ENCODE measurements at regions not wholly inside any gene's neighbourhood (a gene's known extent, or its start where the extent isn't known, plus 50 kb on each side); places are given as distances from the start of the nearest gene placed in this dataset.
A peak's percentile ranks its signal among the peaks of the same experiment; 100 is the strongest.
"Not testable (repeated sequence)": the region's sequence is repeated elsewhere in the genome, so short reads cannot be mapped to it uniquely, and the experiment has no call there.

GRCh38 chr15:21267671-21268395 lies 172.5 kb downstream of the POTEB3 start:
- Histone ChIP-seq H3K36me3 (ENCODE audit: low read depth) (no peaks in the 10 kb centered on the region), H3K4me1 (ENCODE audit: insufficient read depth) (peaks cover 4% of the 10 kb centered on the region; the same call in 1 of the 2 replicates), H3K9ac (no peak overlapping the region), H2AFZ (no peak overlapping the region), H3K4me3 (no peak overlapping the region), H3F3A (ENCODE audit: insufficient read depth) (no peaks in the 10 kb centered on the region), H3K27me3 (replicated peaks; ENCODE audit: insufficient read depth) (no peaks in the 10 kb centered on the region), H4K20me1 (ENCODE audit: insufficient read depth) (no peaks in the 10 kb centered on the region), H3K79me2 (ENCODE audit: insufficient read depth) (no peaks in the 10 kb centered on the region), H3K9me2 (ENCODE audit: insufficient read depth) (no peaks in the 10 kb centered on the region), H3K9me3 (ENCODE audit: low read depth) (no peaks in the 10 kb centered on the region), H3K27ac (no peak overlapping the region), H3K4me2 (ENCODE audit: unreplicated experiment) (no peak overlapping the region)
- WGBS, 2 experiments (ENCODE audit: low coverage in 1 of 2, low lambda C conversion rate in 2 of 2, missing lambda C conversion rate in 2 of 2) = 31 to 33% methylated on average over 4 of the region's 4 CpGs
- DNase-seq = peak; percentile 20
- TF ChIP-seq EZH2phosphoT487 (IDR thresholded peaks at IDR 0.05; ENCODE audit: insufficient read depth, low read depth) = no peak
- no peak for TF ChIP-seq EZH2 (IDR thresholded peaks at IDR 0.05; ENCODE audit: insufficient read depth, poor library complexity, severe bottlenecking)
- in situ Hi-C loops (cut with MboI) = no loop called here

- Histone ChIP-seq H3K9me2 (ENCODE audit: insufficient read depth) (no peaks in the 10 kb centered on the region), H2AFZ (no peak overlapping the region), H3K79me2 (ENCODE audit: insufficient read depth) (no peaks in the 10 kb centered on the region), H3K4me2 (ENCODE audit: unreplicated experiment) (no peak overlapping the region), H3K27me3 (replicated peaks; ENCODE audit: insufficient read depth) (no peaks in the 10 kb centered on the region), H3K27ac (no peak overlapping the region), H3K4me1 (ENCODE audit: insufficient read depth) (no peaks in the 10 kb centered on the region; the same call in 1 of the 2 replicates), H3K36me3 (ENCODE audit: low read depth) (no peaks in the 10 kb centered on the region), H3K9me3 (ENCODE audit: low read depth) (no peaks in the 10 kb centered on the region), H3K4me3 (no peak overlapping the region), H4K20me1 (ENCODE audit: insufficient read depth) (no peaks in the 10 kb centered on the region), H3F3A (ENCODE audit: insufficient read depth) (no peaks in the 10 kb centered on the region), H3K9ac (no peak overlapping the region)
- TF ChIP-seq EZH2 (IDR thresholded peaks at IDR 0.05; ENCODE audit: insufficient read depth, poor library complexity, severe bottlenecking) (no peak), EZH2phosphoT487 (IDR thresholded peaks at IDR 0.05; ENCODE audit: insufficient read depth, low read depth) (no peak)
- WGBS, 2 experiments (ENCODE audit: low coverage in 1 of 2, low lambda C conversion rate in 2 of 2, missing lambda C conversion rate in 2 of 2) = 10 to 12% methylated on average over 2 of the region's 2 CpGs
- in situ Hi-C loops (cut with MboI) = no loop called here
- no peak for DNase-seq
Measured at GRCh38 chr15:21267226-21267625, 173.1 kb downstream of the POTEB3 start.

- H3K27me3 ChIP-seq (replicated peaks; ENCODE audit: insufficient read depth); H3K4me1 ChIP-seq (ENCODE audit: insufficient read depth); H3K9ac ChIP-seq; H3K4me2 ChIP-seq (ENCODE audit: unreplicated experiment); H3K27ac ChIP-seq; H3K36me3 ChIP-seq (ENCODE audit: low read depth); H3F3A ChIP-seq (ENCODE audit: insufficient read depth); in situ Hi-C loops (cut with MboI); H3K9me2 ChIP-seq (ENCODE audit: insufficient read depth); H4K20me1 ChIP-seq (ENCODE audit: insufficient read depth); H3K79me2 ChIP-seq (ENCODE audit: insufficient read depth); H2AFZ ChIP-seq; H3K4me3 ChIP-seq; H3K9me3 ChIP-seq (ENCODE audit: low read depth); DNase-seq: not testable (repeated sequence)
- WGBS, 2 experiments (ENCODE audit: low coverage in 1 of 2, low lambda C conversion rate in 2 of 2, missing lambda C conversion rate in 2 of 2) = 29 to 38% methylated on average over 3 of the region's 3 CpGs
Measured at GRCh38 chr15:21265628-21266027, 174.7 kb downstream of the POTEB3 start.

GRCh38 chr15:21262851-21263425 lies 177.4 kb downstream of the POTEB3 start:
- Histone ChIP-seq H3K4me3 (no peak overlapping the region), H3K9ac (no peak overlapping the region), H3K4me2 (ENCODE audit: unreplicated experiment) (no peak overlapping the region), H3K27me3 (replicated peaks; ENCODE audit: insufficient read depth) (no peaks in the 10 kb centered on the region), H3K79me2 (ENCODE audit: insufficient read depth) (no peaks in the 10 kb centered on the region), H3K36me3 (ENCODE audit: low read depth) (no peaks in the 10 kb centered on the region), H2AFZ (no peak overlapping the region), H4K20me1 (ENCODE audit: insufficient read depth) (no peaks in the 10 kb centered on the region), H3K4me1 (ENCODE audit: insufficient read depth) (no peaks in the 10 kb centered on the region; the same call in 1 of the 2 replicates), H3K9me2 (ENCODE audit: insufficient read depth) (no peaks in the 10 kb centered on the region), H3K9me3 (ENCODE audit: low read depth) (no peaks in the 10 kb centered on the region), H3K27ac (no peak overlapping the region), H3F3A (ENCODE audit: insufficient read depth) (no peaks in the 10 kb centered on the region)
- in situ Hi-C loops (cut with MboI) = no loop called here
- 48 to 49% methylated on average over 12 of the region's 12 CpGs for WGBS, 2 experiments (ENCODE audit: low coverage in 1 of 2, low lambda C conversion rate in 2 of 2, missing lambda C conversion rate in 2 of 2)
- no peak for TF ChIP-seq EZH2phosphoT487 (IDR thresholded peaks at IDR 0.05; ENCODE audit: insufficient read depth, low read depth)
- no peak for TF ChIP-seq EZH2 (IDR thresholded peaks at IDR 0.05; ENCODE audit: insufficient read depth, poor library complexity, severe bottlenecking)
- no peak for DNase-seq

All from GM23248 (cell line).